Uterus (tissue), 3 donors: ENCODE measurements at regions not wholly inside any gene's neighbourhood (a gene's known extent, or its start where the extent isn't known, plus 50 kb on each side); places are given as distances from the start of the nearest gene placed in this dataset.

Source experiments
- DNase-seq, 2 donors: peaks; one replicate each; pipeline ENCODE4 v3.0.0-alpha.2; 2019 to 2020
- H3K27ac ChIP-seq, 2 donors: fragments of 200-600 bp; sonication (generic); 1 replicate in 1 of 2; 2 replicates in 1 of 2; pipeline ENCODE4 v1.5.1; 2016 to 2018
- H3K27me3 ChIP-seq, 2 donors: fragments of 200-600 bp; sonication (generic); one replicate each; pipeline ENCODE4 v1.5.1; 2018 to 2019; ENCODE audit warnings: control low read depth in 1 of 2
- H3K36me3 ChIP-seq, 2 donors: fragments of 200-600 bp; sonication (generic); one replicate each; pipeline ENCODE4 v1.5.1; 2019; ENCODE audit warnings: control low read depth in 1 of 2
- H3K4me1 ChIP-seq, 2 donors: fragments of 200-600 bp; sonication (generic); one replicate each; pipeline ENCODE4 v1.5.1; 2018 to 2019; ENCODE audit warnings: control low read depth in 1 of 2
- H3K4me3 ChIP-seq, 2 donors: fragments of 200-600 bp; sonication (generic); 1 replicate in 1 of 2; 2 replicates in 1 of 2; pipeline ENCODE4 v1.5.1; 2018 to 2019; ENCODE audit warnings: mild to moderate bottlenecking in 1 of 2
- H3K9me3 ChIP-seq, 2 donors: fragments of 200-600 bp; sonication (generic); one replicate each; pipeline ENCODE4 v1.5.1; 2019; ENCODE audit warnings: control low read depth in 1 of 2
- CTCF ChIP-seq, 4 experiments: fragments of 200-600 bp in 2 of 4; fragments of 450-650 bp in 2 of 4; sonication (generic) in 2 of 4; IDR thresholded peaks; one replicate each; pipeline ENCODE4 v1.5.1; 2016 to 2019; ENCODE audit warnings: antibody characterized with exemption in 4 of 4, mild to moderate bottlenecking in 2 of 4, moderate library complexity in 1 of 4
- POLR2A ChIP-seq, 2 donors: fragments of 450-650 bp; IDR thresholded peaks; one replicate each; pipeline ENCODE4 v1.6.1; 2016; ENCODE audit warnings: antibody characterized with exemption in 2 of 2, mild to moderate bottlenecking in 1 of 2, moderate library complexity in 1 of 2
- intact Hi-C: fragments of 100-400 bp; cut with DNase I; formaldehyde crosslinking; loops from one replicate; pipeline ENCODE4 v1.15.1; 2023; ENCODE audit warnings: low total_unique reads
- donor health status: DM: yes; HTN: yes; CAD: no.

DNA sequence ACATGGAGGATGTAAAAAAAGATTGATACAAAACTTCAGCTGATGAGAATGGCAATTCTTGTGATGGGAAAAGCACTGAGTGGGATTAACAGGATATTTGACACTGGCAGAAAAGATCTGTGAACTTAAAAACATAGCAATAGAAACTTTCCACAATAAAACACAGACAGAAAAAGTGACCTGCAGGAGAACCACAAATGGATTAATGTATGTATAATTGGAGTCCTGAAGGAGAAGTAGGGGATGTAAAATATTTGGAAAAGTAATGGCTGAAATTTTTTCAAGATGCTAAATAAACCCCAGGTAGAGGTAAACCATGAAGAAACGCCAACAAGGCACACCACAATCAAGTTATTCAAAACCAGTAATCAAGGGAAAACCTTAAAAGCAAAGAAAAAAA is 130.8 kb upstream of the C14orf180 start:
- H3K27ac ChIP-seq = no peak overlapping the region
- TF ChIP-seq CTCF (IDR thresholded peaks at IDR 0.05) (no peak), POLR2A (IDR thresholded peaks at IDR 0.05) (no peak)
- intact Hi-C loops = no loop called here
- no peak overlapping the region for H3K4me3 ChIP-seq
- no peaks in the 10 kb centered on the region for H3K36me3 ChIP-seq
- H3K4me1 ChIP-seq = no peaks in the 10 kb centered on the region
- no peak for DNase-seq
- H3K9me3 ChIP-seq = no peaks in the 10 kb centered on the region
- H3K27me3 ChIP-seq = no peaks in the 10 kb centered on the region

DNA sequence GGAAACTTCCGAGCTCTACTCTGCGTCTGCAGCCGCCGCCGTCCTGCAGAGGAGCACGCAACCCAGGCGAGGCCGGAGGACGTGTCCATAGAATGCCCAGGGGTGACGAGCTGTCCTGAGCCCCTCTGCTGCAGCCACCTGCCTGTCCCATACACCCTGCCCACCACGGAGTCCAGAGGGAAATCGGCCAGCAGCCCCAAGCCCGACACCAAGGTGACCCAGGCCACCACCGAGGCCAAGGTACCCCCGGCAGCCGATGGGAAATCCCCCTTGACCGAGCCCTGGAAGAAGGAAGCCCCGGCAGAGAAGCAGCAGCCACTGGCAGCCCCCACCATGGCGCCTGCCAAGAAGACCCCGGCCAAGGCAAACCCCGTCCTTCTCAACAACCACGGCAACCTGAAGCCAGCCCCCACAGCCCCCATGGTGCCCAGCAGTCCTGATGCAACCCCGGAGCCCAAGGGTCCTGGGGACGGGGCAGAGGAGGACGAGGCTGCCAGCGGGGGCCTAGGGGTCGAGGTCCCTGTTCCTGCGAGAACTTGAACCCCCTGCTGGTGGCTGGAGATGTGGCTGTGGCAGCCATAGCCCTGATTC is 128.7 kb upstream of the C14orf180 start:
- Histone ChIP-seq H3K27me3 (no peaks in the 10 kb centered on the region), H3K4me3 (no peak overlapping the region), H3K4me1 (no peaks in the 10 kb centered on the region), H3K27ac (no peak overlapping the region), H3K9me3 (no peaks in the 10 kb centered on the region), H3K36me3 (no peaks in the 10 kb centered on the region)
- TF ChIP-seq POLR2A (IDR thresholded peaks at IDR 0.05) (no peak), CTCF (IDR thresholded peaks at IDR 0.05) (no peak)
- no peak for DNase-seq
- intact Hi-C loops = no loop called here

DNA sequence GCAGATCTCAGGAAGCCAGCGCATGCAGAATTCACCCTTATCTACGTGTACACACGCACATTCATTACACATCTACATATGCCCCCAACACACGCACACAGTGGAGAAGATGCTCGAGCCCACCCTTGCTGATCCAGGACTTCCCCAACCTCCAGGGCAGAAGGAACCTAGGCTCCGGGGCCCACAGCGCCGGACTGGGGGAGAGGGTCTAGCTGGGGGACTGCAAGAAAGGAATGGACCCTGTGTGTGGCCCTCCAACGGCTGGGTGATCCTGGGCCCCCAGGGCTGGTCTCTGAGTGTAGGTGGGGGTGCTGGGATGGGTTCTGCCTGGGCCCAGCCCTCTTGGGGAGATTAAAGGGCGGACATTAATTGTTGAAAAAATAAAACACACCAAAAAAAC is 128.1 kb upstream of the C14orf180 start:
- no peak for DNase-seq
- Histone ChIP-seq H3K27ac (no peak overlapping the region), H3K4me3 (no peak overlapping the region), H3K27me3 (no peaks in the 10 kb centered on the region), H3K36me3 (no peaks in the 10 kb centered on the region), H3K4me1 (no peaks in the 10 kb centered on the region), H3K9me3 (no peaks in the 10 kb centered on the region)
- TF ChIP-seq CTCF (IDR thresholded peaks at IDR 0.05) (no peak), POLR2A (IDR thresholded peaks at IDR 0.05) (no peak)
- intact Hi-C loops = no loop called here

GRCh38 chr14:104458845-104459244 is 120.7 kb upstream of the C14orf180 start:
- Histone ChIP-seq H3K4me1 (peaks cover 0 to 8% of the 10 kb centered on the region in 2 donors), H3K27me3 (peaks cover 0 to 15% of the 10 kb centered on the region in 2 donors), H3K27ac (no peak overlapping the region), H3K4me3 (no peak overlapping the region), H3K36me3 (no peaks in the 10 kb centered on the region), H3K9me3 (no peaks in the 10 kb centered on the region)
- TF ChIP-seq POLR2A (IDR thresholded peaks at IDR 0.05) (no peak), CTCF (IDR thresholded peaks at IDR 0.05) (no peak)
- no peak for DNase-seq
- intact Hi-C loops = no loop called here

DNA sequence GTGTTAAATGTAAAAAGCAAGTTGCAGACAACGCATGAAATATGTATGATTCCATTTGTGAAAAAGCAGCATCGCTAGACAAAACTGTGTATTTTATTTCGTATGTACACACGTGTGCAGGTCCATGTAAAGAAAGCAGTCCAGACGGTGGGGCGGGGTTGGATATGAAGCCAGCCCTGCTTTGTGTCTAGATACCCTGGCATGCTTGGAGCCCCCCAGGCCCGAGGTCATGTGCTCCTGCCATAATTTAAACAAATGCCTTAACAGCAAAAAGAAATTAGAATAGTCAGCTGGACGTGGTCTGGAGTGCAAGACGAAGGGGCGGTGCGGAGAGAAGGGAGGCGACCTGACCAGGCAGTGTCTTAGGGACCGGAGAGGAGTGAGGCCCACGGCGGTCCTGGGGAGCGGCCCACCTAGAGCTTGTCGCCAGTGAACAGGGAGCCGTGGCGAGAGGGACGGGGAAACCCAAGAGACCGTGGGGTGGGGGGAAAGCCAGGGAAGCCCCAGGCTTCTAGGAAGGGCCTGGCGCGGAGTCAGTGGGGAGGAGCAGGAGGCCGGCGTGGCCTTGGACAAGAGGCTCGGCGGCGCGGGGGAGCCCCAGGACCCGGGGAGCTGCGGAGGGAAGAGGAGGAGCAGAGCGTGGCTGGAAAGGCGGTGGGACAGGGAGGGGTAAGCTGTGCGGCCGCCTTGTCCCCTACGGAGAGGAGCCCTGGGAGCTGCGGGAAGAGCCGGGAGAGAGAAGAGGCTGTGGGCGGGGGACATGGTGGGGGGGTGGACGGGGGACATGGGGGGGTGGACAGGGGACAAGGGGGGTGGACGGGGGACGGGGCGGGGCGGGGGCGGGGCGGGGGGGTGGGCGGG is 118.5 kb upstream of the C14orf180 start:
- no peak for TF ChIP-seq POLR2A (IDR thresholded peaks at IDR 0.05)
- no peak for TF ChIP-seq CTCF (IDR thresholded peaks at IDR 0.05)
- H3K4me3 ChIP-seq = peak overlapping the region in 1 of 2 donors; percentile 4
- DNase-seq = no peak
- intact Hi-C loops = no loop called here
- H3K9me3 ChIP-seq = no peaks in the 10 kb centered on the region
- H3K36me3 ChIP-seq = no peaks in the 10 kb centered on the region
- no peak overlapping the region for H3K27ac ChIP-seq
- H3K4me1 ChIP-seq = peaks cover 0 to 8% of the 10 kb centered on the region in 2 donors
- H3K27me3 ChIP-seq = peaks cover 0 to 15% of the 10 kb centered on the region in 2 donors
